Psoas muscle (tissue), 7 donors: ENCODE measurements at regions not wholly inside any gene's neighbourhood (a gene's known extent, or its start where the extent isn't known, plus 50 kb on each side); places are given as distances from the start of the nearest gene placed in this dataset.

ENCODE experiments used
- ATAC-seq, 4 donors: fragments of 200-7000 bp; cut with Tn5 transposase; one replicate each; pipeline ENCODE4 v1.9.1; 2020; ENCODE audit warnings: moderate library complexity in 3 of 4, mild to moderate bottlenecking in 2 of 4
- DNase-seq, 2 donors: peaks; one replicate each; pipeline ENCODE4 v3.0.0-alpha.2; 2020
- H3K27ac ChIP-seq: fragments of 200-600 bp; one replicate; pipeline ENCODE4 v1.8.0; 2022
- H3K27me3 ChIP-seq, 3 donors: fragments of 200-600 bp in 1 of 3; one replicate each; pipeline versions ENCODE4 v1.6.1 to v1.8.0; 2013 to 2022; ENCODE audit warnings: low read length in 2 of 3, mild to moderate bottlenecking in 2 of 3, moderate library complexity in 1 of 3; ENCODE audit not compliant: insufficient read depth in 3 of 3
- H3K36me3 ChIP-seq, 2 donors: fragments of 200-600 bp in 1 of 2; one replicate each; pipeline versions ENCODE4 v1.6.1 to v1.8.0; 2013 to 2022; ENCODE audit warnings: low read depth in 1 of 2, mild to moderate bottlenecking in 1 of 2, moderate library complexity in 1 of 2; ENCODE audit not compliant: insufficient read depth in 1 of 2
- H3K4me1 ChIP-seq: fragments of 200-600 bp; one replicate; pipeline ENCODE4 v1.8.0; 2022
- H3K4me3 ChIP-seq: fragments of 200-600 bp; one replicate; pipeline ENCODE4 v1.8.0; 2022; ENCODE audit warnings: mild to moderate bottlenecking
- H3K9me3 ChIP-seq: fragments of 200-600 bp; one replicate; pipeline ENCODE4 v1.8.0; 2022
- CTCF ChIP-seq: fragments of 200-600 bp; IDR thresholded peaks from one replicate; pipeline ENCODE4 v1.8.0; 2022; ENCODE audit warnings: antibody characterized with exemption
- WGBS, 3 donors: extraction: QIAGEN DNeasy Blood & Tissue Kit; methylation state at CpG; one replicate each; pipeline versions ENCODE4 v1.1.6 to v1.1.7; 2013; 5-methylcytosine and 5-hydroxymethylcytosine counted together
- intact Hi-C, 2 donors: fragments of 100-400 bp; cut with DNase I; formaldehyde crosslinking; loops; one replicate each; pipeline versions ENCODE4 v1.11.0 to v1.14.2; 2022
- donor health status: healthy with polysubstance abuse.
- donor health status: DM: no; HTN: no; CAD: no; lungs with moderate emphysema.
- donor health status: Bipolar disorder and iron deficiency.
- donor health status: healthy.
- donor health status: DM: yes; HTN: yes; CAD: no.
- donor health status: DM: no; HTN: no; CAD: no.
- donor health status: DM: yes; HTN: yes; CAD: no.

- WGBS, 3 donors, result 97 to 99% (median 97%) methylated on average over 4 of the region's 4 CpGs
- Histone ChIP-seq H3K27me3 (no peaks in the 10 kb centered on the region), H3K9me3 (peaks cover 5% of the 10 kb centered on the region), H3K27ac (no peak overlapping the region), H3K4me3 (no peak overlapping the region), H3K4me1 (no peaks in the 10 kb centered on the region), H3K36me3 (no peaks in the 10 kb centered on the region)
- no peak for DNase-seq
- intact Hi-C loops, result no loop called here
- TF ChIP-seq CTCF, result no peak
- ATAC-seq, result no peak
Measured at GRCh38 chr3:83835040-83835439, 1123.7 kb upstream of the CADM2 start.

- H3K27ac ChIP-seq, result no peak overlapping the region
- H3K9me3 ChIP-seq, result no peaks in the 10 kb centered on the region
- intact Hi-C loops, result no loop called here
- no peak for DNase-seq
- no peak for ATAC-seq
- TF ChIP-seq CTCF, result no peak
- no peaks in the 10 kb centered on the region for H3K4me1 ChIP-seq
- no peaks in the 10 kb centered on the region for H3K36me3 ChIP-seq
- no peaks in the 10 kb centered on the region for H3K27me3 ChIP-seq
- 70 to 80% (median 74%) methylated on average over 1 of the region's 1 CpG for WGBS, 3 donors
- no peak overlapping the region for H3K4me3 ChIP-seq
Measured at GRCh38 chr3:83842511-83842910, 1116.3 kb upstream of the CADM2 start.

GRCh38 chr3:83843716-83844115 lies 1115.1 kb upstream of the CADM2 start:
- no peak for ATAC-seq
- H3K36me3 ChIP-seq, result no peaks in the 10 kb centered on the region
- H3K4me1 ChIP-seq, result no peaks in the 10 kb centered on the region
- H3K9me3 ChIP-seq, result no peaks in the 10 kb centered on the region
- no peak overlapping the region for H3K27ac ChIP-seq
- TF ChIP-seq CTCF, result no peak
- intact Hi-C loops, result no loop called here
- WGBS, 3 donors, result 41 to 69% (median 47%) methylated on average over 2 of the region's 2 CpGs
- H3K4me3 ChIP-seq, result no peak overlapping the region
- DNase-seq, result no peak
- H3K27me3 ChIP-seq, result no peaks in the 10 kb centered on the region

DNA sequence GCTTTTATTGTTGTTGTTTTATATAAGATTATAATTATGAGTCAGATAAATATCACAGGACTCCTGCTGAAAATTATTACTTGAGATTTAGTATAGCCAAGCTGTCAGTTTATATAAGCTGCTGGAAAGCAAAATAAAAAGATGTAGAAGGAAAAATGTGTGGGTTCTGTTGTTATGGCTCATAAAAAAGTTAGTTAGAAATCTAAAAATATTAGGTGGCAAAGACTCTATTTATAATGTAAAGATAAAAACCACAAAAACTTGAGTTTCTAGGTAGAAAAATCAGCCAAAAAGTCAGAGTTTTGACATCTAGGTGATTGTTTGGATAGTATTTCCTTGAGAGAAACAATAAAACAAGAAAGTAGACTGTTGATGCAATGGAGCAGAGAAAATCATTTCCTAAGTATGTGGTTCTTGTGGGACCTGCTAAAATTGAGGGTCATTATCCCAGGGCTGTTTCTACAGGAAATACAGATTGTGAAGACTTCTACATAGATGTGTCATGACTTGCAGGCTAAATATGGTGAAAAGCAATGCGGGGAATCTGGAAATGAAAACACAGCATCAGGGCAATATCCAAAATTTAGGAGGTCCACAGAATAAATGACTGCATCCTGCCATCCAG lies 1109.6 kb upstream of the CADM2 start:
- TF ChIP-seq CTCF, result no peak
- Histone ChIP-seq H3K4me3 (no peak overlapping the region), H3K9me3 (no peaks in the 10 kb centered on the region), H3K4me1 (no peaks in the 10 kb centered on the region), H3K27me3 (no peaks in the 10 kb centered on the region), H3K27ac (no peak overlapping the region), H3K36me3 (no peaks in the 10 kb centered on the region)
- DNase-seq, result no peak
- 75 to 90% (median 88%) methylated on average over 1 of the region's 1 CpG for WGBS, 3 donors
- no peak for ATAC-seq
- intact Hi-C loops, result no loop called here

DNA sequence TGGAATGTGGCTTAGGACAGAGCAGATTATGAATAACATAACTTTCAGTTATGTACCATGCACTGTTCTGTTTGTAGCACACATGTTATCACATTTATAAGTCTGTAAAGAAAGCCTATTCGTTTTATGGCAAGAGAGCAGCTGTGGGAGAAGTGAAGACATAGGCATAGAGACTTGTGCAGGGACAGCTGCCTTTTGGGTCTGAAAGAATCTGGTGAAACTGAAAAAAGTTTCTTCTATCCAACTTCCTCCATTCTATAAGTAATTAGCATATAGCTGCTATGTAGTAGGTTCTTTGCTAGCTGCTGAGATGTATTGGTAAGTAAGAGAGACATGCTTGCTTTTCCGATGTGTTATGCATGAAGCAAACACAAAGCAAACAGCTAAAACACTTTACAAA lies 1095.4 kb upstream of the CADM2 start:
- Histone ChIP-seq H3K9me3 (no peaks in the 10 kb centered on the region), H3K27me3 (no peaks in the 10 kb centered on the region), H3K4me1 (peaks cover 1% of the 10 kb centered on the region), H3K4me3 (no peak overlapping the region), H3K36me3 (no peaks in the 10 kb centered on the region), H3K27ac (no peak overlapping the region)
- WGBS, 3 donors, result 65 to 75% (median 68%) methylated on average over 2 of the region's 2 CpGs
- intact Hi-C loops, result no loop called here
- TF ChIP-seq CTCF, result no peak
- no peak for DNase-seq
- no peak for ATAC-seq
